Liver (tissue), 8 donors: ENCODE measurements at regions not wholly inside any gene's neighbourhood (a gene's known extent, or its start where the extent isn't known, plus 50 kb on each side); places are given as distances from the start of the nearest gene placed in this dataset.
"Not testable (repeated sequence)": the region's sequence is repeated elsewhere in the genome, so short reads cannot be mapped to it uniquely, and the experiment has no call there.

Source experiments
- DNase-seq: peaks from one replicate; pipeline ENCODE4 v3.0.0-alpha.2; 2017; ENCODE audit warnings: low spot score
- H3K27ac ChIP-seq, 2 donors: one replicate each; pipeline ENCODE4 v1.7.0; 2013; ENCODE audit warnings: inconsistent platforms in 2 of 2, low read length in 2 of 2, control low read depth in 1 of 2, low read depth in 1 of 2, mild to moderate bottlenecking in 1 of 2
- H3K27me3 ChIP-seq, 4 donors: one replicate each; pipeline versions ENCODE4 v1.6.1 to v1.7.0; 2013; ENCODE audit warnings: low read length in 3 of 4, inconsistent platforms in 1 of 4, mild to moderate bottlenecking in 1 of 4, moderate library complexity in 1 of 4; ENCODE audit not compliant: control insufficient read depth in 4 of 4, insufficient read depth in 4 of 4
- H3K36me3 ChIP-seq, 4 donors: one replicate each; pipeline versions ENCODE4 v1.6.1 to v1.7.0; 2013; ENCODE audit warnings: low read length in 3 of 4, mild to moderate bottlenecking in 3 of 4, low read depth in 1 of 4, moderate library complexity in 1 of 4; ENCODE audit not compliant: control insufficient read depth in 4 of 4, insufficient read depth in 3 of 4
- H3K4me1 ChIP-seq, 4 donors: one replicate each; pipeline versions ENCODE4 v1.6.1 to v1.7.0; 2013; ENCODE audit warnings: low read length in 3 of 4, mild to moderate bottlenecking in 3 of 4, moderate library complexity in 1 of 4; ENCODE audit not compliant: control insufficient read depth in 4 of 4, insufficient read depth in 4 of 4
- H3K4me3 ChIP-seq, 3 donors: one replicate each; pipeline versions ENCODE4 v1.6.1 to v1.7.0; 2013; ENCODE audit warnings: low read length in 3 of 3, control low read depth in 1 of 3, low read depth in 1 of 3, mild to moderate bottlenecking in 1 of 3
- H3K9ac ChIP-seq, 2 donors: one replicate each; pipeline ENCODE4 v1.7.0; 2013; ENCODE audit warnings: low read length in 2 of 2, mild to moderate bottlenecking in 2 of 2, moderate library complexity in 2 of 2, control low read depth in 1 of 2, low read depth in 1 of 2
- H3K9me3 ChIP-seq, 4 donors: one replicate each; pipeline versions ENCODE4 v1.6.1 to v1.7.0; 2013; ENCODE audit warnings: low read length in 3 of 4; ENCODE audit not compliant: control insufficient read depth in 4 of 4
- ATF3 ChIP-seq: IDR thresholded peaks from 2 replicates; pipeline ENCODE4 v1.6.1; 2016; ENCODE audit warnings: antibody characterized with exemption
- CTCF ChIP-seq: fragments of 150-350 bp; IDR thresholded peaks from 2 replicates; pipeline ENCODE4 v1.5.1; 2017; ENCODE audit warnings: improper control_type of control experiment, low read depth, low read length; ENCODE audit not compliant: missing input control
- GABPA ChIP-seq, 2 donors: IDR thresholded peaks in 1 of 2; conservative IDR thresholded peaks in 1 of 2; 2 replicates each; pipeline ENCODE4 v1.6.1; 2016; ENCODE audit warnings: antibody characterized with exemption in 2 of 2, mild to moderate bottlenecking in 1 of 2, moderate library complexity in 1 of 2
- HNF4G ChIP-seq: IDR thresholded peaks from 2 replicates; pipeline ENCODE4 v1.6.1; 2016; ENCODE audit warnings: antibody characterized with exemption
- REST ChIP-seq: IDR thresholded peaks from 2 replicates; pipeline ENCODE4 v1.6.1; 2016; ENCODE audit warnings: antibody characterized with exemption, mild to moderate bottlenecking
- SP1 ChIP-seq: IDR thresholded peaks from 2 replicates; pipeline ENCODE4 v1.6.1; 2018; ENCODE audit warnings: antibody characterized with exemption, mild to moderate bottlenecking
- TAF1 ChIP-seq: conservative IDR thresholded peaks from 2 replicates; pipeline ENCODE4 v1.6.1; 2016; ENCODE audit warnings: antibody characterized with exemption, mild to moderate bottlenecking
- WGBS: extraction: QIAGEN DNeasy Blood & Tissue Kit; methylation state at CpG from one replicate; pipeline ENCODE4 v1.1.7; 2013; 5-methylcytosine and 5-hydroxymethylcytosine counted together
- donor health status: healthy.
- donor health status: healthy.
- donor health status: healthy.
- donor health status: healthy.
- donor health status: healthy.

GRCh38 chr7:131154380-131154779 is 173.3 kb upstream of the MKLN1 start (continued):
- TF ChIP-seq ATF3 = no peak

- no peak for DNase-seq
- TF ChIP-seq HNF4G (no peak), ATF3 (no peak), TAF1 (no peak), REST (no peak), GABPA (IDR thresholded peaks at IDR 0.05 in 1 of 2, conservative IDR thresholded peaks at IDR 0.05 in 1 of 2) (no peak), CTCF (no peak)
- H3K9ac ChIP-seq = no peak overlapping the region
- no peak overlapping the region for H3K4me3 ChIP-seq
- H3K4me1 ChIP-seq = no peaks in the 10 kb centered on the region
- no peaks in the 10 kb centered on the region for H3K9me3 ChIP-seq
- no peak overlapping the region for H3K27ac ChIP-seq
- H3K27me3 ChIP-seq = no peaks in the 10 kb centered on the region
- 75% methylated on average over 14 of the region's 14 CpGs for WGBS
- H3K36me3 ChIP-seq = no peaks in the 10 kb centered on the region
These were observed 170.0 kb upstream of the MKLN1 start for GRCh38 chr7:131157530-131158243.

GRCh38 chr7:131158244-131158636 is 169.4 kb upstream of the MKLN1 start:
- not testable (repeated sequence) for H3K36me3 ChIP-seq, DNase-seq, H3K4me3 ChIP-seq, H3K9ac ChIP-seq, H3K27ac ChIP-seq, H3K27me3 ChIP-seq, H3K4me1 ChIP-seq, H3K9me3 ChIP-seq
- 88% methylated on average over 2 of the region's 2 CpGs for WGBS

- H3K9me3 ChIP-seq = no peaks in the 10 kb centered on the region
- no peak overlapping the region for H3K27ac ChIP-seq
- H3K9ac ChIP-seq = no peak overlapping the region
- TF ChIP-seq CTCF = no peak
- no peak for TF ChIP-seq TAF1
- no peak for TF ChIP-seq ATF3
- no peak for TF ChIP-seq SP1
- no peaks in the 10 kb centered on the region for H3K4me1 ChIP-seq
- no peak for DNase-seq
- H3K27me3 ChIP-seq = no peaks in the 10 kb centered on the region
- no peak overlapping the region for H3K4me3 ChIP-seq
- H3K36me3 ChIP-seq = no peaks in the 10 kb centered on the region
- WGBS = 94% methylated on average over 2 of the region's 2 CpGs
These were observed 167.7 kb upstream of the MKLN1 start for GRCh38 chr7:131159961-131160361.
